ELF-1 (cell line): ENCODE measurements at regions not wholly inside any gene's neighbourhood (a gene's known extent, or its start where the extent isn't known, plus 50 kb on each side); places are given as distances from the start of the nearest gene placed in this dataset.

Experiments
- DNase-seq: peaks from one replicate; pipeline ENCODE4 v3.0.0-alpha.2; 2016; ENCODE audit warnings: low read depth, low spot score

GRCh38 chr11:30811226-30811755, 225.1 kb upstream of the MPPED2 start:
- DNase-seq = no peak

- no peak for DNase-seq
These were observed 224.0 kb upstream of the MPPED2 start for GRCh38 chr11:30810116-30810515.

GRCh38 chr11:30801357-30801756, 215.2 kb upstream of the MPPED2 start:
- no peak for DNase-seq

GRCh38 chr11:30800904-30801303, 214.8 kb upstream of the MPPED2 start:
- no peak for DNase-seq

GRCh38 chr11:30798547-30799236, 212.5 kb upstream of the MPPED2 start:
- DNase-seq = no peak

- no peak for DNase-seq
These were observed 203.1 kb upstream of the MPPED2 start for GRCh38 chr11:30789270-30789669.

- no peak for DNase-seq
These were observed 202.7 kb upstream of the MPPED2 start for GRCh38 chr11:30788849-30789248.

- DNase-seq = no peak
These were observed 200.3 kb upstream of the MPPED2 start for GRCh38 chr11:30786256-30787110.

- no peak for DNase-seq
These were observed 192.4 kb upstream of the MPPED2 start for GRCh38 chr11:30778596-30778995.

- DNase-seq = no peak
These were observed 189.0 kb upstream of the MPPED2 start for GRCh38 chr11:30775233-30775522.

- DNase-seq = no peak
These were observed 188.5 kb upstream of the MPPED2 start for GRCh38 chr11:30774496-30775232.

GRCh38 chr11:30772908-30773307, 186.8 kb upstream of the MPPED2 start:
- DNase-seq = no peak

- no peak for DNase-seq
These were observed 177.8 kb upstream of the MPPED2 start for GRCh38 chr11:30763951-30764350.

- no peak for DNase-seq
These were observed 176.0 kb upstream of the MPPED2 start for GRCh38 chr11:30762188-30762587.

- DNase-seq = no peak
These were observed 174.2 kb upstream of the MPPED2 start for GRCh38 chr11:30760345-30760744.

GRCh38 chr11:30758946-30759504, 172.9 kb upstream of the MPPED2 start:
- DNase-seq = no peak

- no peak for DNase-seq
These were observed 172.4 kb upstream of the MPPED2 start for GRCh38 chr11:30758518-30758917.

GRCh38 chr11:30758012-30758411, 171.9 kb upstream of the MPPED2 start:
- DNase-seq = no peak

- no peak for DNase-seq
These were observed 167.8 kb upstream of the MPPED2 start for GRCh38 chr11:30753994-30754393.

GRCh38 chr11:30753504-30753903, 167.4 kb upstream of the MPPED2 start:
- DNase-seq = no peak

GRCh38 chr11:30749268-30749667, 163.1 kb upstream of the MPPED2 start:
- no peak for DNase-seq

GRCh38 chr11:30741039-30741550, 154.9 kb upstream of the MPPED2 start:
- DNase-seq = peak; percentile 4
